ENCODE measurements at regions not wholly inside any gene's neighbourhood (a gene's known extent, or its start where the extent isn't known, plus 50 kb on each side); places are given as distances from the start of the nearest gene placed in this dataset.

GRCh38 chr3:18641916-18642315 is 216.8 kb upstream of the SATB1 start:
- DNase-seq (ENCODE audit: low read depth in 1 of 2, low spot score in 1 of 2) = no peak

DNA sequence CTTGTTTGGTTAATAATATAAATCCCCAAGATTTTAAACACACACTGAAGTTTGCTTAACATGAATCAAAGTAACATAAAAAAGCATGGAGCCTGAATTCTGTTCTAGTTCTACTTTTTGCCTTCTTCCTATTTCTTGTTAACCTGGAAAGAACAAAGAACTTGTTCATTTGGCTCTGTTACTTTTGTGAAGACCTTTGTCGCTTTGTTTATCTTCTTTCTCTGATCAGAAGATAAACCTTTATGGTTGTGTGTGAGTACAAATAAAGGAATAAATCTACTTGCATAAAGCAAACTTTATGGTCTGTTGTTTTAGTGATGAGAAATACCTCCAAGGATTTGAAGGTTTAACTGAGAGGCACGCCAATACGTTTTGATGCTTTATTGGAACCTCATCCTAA is 210.1 kb upstream of the SATB1 start:
- no peak for DNase-seq (ENCODE audit: low read depth in 1 of 2, low spot score in 1 of 2)

- no peak for DNase-seq (ENCODE audit: low read depth in 1 of 2, low spot score in 1 of 2)
Observed at GRCh38 chr3:18634461-18634860, 209.3 kb upstream of the SATB1 start.

GRCh38 chr3:18633002-18633401 is 207.9 kb upstream of the SATB1 start:
- no peak for DNase-seq (ENCODE audit: low read depth in 1 of 2, low spot score in 1 of 2)

DNA sequence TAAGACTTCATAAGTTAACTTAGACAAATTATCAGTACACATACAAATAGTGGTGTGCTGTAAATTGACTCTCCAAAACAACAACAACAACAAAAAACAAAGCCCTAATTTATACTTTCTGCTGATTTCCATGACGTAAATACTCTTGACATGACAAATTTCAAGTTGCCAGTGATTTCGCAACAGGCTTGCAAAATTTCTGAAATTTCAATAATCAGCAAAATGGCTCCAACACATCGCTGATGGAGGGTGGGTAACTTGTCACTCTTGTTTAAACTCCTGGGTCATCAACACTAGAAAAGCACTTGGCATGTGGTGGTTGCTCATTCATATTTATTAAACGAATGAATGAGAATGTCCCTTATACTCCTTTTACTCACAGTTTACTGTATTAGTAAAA is 205.2 kb upstream of the SATB1 start:
- DNase-seq (ENCODE audit: low read depth in 1 of 2, low spot score in 1 of 2) = no peak

DNA sequence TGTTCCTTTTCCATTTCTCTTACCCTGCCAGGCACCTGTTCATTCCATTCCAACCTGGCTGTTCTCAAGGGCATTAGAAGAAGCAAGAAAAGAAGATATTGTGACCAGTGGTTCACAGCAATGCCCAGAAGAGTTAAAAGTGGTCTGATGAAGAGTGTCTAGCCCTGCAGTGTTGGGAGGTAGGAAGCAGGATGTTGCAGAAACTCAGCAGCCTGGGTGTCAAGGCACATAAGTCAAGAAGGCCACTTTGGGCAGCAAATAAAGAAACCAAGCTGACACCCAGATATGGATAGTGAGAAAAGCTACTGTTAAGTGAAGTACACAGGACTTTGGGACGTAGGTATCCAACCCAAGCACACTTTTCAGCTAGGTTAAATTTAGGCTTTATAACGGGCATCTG is 199.9 kb upstream of the SATB1 start:
- no peak for DNase-seq (ENCODE audit: low read depth in 1 of 2, low spot score in 1 of 2)

DNA sequence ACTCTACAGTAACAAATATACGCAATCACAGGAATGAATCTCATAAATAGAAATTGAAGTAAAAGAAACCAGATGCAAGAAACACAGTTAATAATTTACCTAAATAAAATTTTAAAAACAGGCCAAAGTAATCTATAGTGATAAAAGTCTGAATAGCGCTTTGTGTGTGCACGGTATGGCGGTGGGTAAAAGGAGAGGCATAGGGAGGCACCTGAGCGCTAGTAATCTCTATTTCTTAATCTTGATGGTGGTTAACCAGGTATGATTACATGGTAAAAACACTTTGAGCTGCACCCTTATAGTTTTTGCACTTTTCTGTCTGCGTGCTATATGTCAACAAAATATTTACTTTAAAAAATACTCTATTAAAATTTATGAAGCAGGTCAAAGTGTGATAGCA is 198.1 kb upstream of the SATB1 start:
- DNase-seq (ENCODE audit: low read depth in 1 of 2, low spot score in 1 of 2) = no peak

DNA sequence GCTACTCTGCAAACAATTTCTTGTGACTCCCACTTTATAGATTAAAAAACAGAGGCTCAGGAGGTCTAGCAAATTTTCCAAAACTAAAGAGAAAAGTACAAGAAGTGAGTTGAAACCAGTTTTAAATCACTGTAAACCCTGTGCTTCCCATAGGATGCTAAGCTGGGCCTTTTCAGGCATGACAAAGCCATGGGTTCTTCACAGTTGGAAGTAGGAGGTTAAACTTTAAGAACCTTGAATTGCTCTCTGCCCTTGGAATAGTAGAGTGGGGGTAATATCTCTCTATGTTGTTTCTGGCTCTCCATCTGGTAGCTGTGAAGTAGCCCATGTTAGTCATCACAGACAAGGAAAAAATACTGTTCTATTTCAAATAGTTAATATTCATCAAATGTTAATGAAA is 193.6 kb upstream of the SATB1 start:
- DNase-seq (ENCODE audit: low read depth in 1 of 2, low spot score in 1 of 2) = no peak

- DNase-seq (ENCODE audit: low read depth in 1 of 2, low spot score in 1 of 2) = no peak
Observed at GRCh38 chr3:18611991-18612390, 186.9 kb upstream of the SATB1 start.

DNA sequence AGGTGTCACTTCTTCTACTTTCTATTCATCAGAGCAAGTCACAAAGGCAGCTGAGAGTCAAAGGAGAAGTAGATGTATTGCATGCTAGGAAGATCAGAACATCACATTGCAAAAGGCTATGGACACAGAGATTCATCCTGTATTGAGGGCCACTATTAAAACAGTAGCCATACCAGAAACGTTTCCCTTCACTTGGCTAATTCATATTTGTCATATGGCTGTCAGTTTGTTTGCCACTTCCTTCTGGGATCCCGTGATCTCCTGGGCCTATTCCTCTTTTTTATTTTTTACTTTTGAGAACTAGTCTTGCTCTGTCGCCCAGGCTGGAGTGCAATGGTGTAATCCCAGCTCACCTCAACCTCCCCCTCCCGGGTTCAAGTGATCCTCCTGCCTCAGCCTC is 184.0 kb upstream of the SATB1 start:
- no peak for DNase-seq (ENCODE audit: low read depth in 1 of 2, low spot score in 1 of 2)

DNA sequence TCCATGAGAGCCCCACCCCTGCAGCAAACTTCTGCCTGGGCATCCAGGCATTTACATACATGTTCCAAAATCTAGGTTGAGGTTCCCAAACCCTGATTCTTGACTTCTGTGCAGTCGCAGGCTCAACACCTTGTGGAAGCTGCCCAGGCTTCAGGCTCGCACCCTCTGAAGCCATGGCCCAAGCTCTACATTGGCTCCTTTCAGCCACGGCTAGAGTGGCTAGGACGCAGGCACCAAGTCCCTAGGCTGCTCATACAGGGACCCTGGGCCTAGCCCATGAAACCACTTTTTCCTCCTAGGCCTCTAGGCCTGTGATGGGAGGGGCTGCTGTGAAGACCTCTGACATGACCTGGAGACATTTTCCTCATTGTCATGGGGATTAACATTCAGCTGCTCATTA is 172.8 kb upstream of the SATB1 start:
- DNase-seq (ENCODE audit: low read depth in 1 of 2, low spot score in 1 of 2) = no peak

GRCh38 chr3:18593231-18593630 is 168.1 kb upstream of the SATB1 start:
- DNase-seq (ENCODE audit: low read depth in 1 of 2, low spot score in 1 of 2) = no peak

DNA sequence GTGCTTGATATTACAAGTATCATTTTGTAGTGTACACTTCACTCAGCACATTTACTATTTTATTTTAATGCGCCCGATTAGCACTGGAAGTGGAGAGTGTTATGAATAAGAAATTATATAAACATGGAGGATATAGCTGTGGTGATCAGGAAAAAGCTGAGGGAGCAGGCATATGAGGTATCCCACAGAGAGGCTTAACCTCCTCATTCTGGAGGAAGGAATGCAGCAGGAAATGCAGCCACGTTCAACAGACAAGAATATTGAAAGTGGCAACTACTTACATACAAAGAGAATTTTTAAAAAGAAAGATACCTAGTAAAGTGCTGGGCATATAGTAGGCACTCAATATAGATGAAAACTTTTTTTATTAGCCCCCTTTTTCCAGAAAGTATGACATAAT is 166.0 kb upstream of the SATB1 start:
- DNase-seq (ENCODE audit: low read depth in 1 of 2, low spot score in 1 of 2) = no peak

DNA sequence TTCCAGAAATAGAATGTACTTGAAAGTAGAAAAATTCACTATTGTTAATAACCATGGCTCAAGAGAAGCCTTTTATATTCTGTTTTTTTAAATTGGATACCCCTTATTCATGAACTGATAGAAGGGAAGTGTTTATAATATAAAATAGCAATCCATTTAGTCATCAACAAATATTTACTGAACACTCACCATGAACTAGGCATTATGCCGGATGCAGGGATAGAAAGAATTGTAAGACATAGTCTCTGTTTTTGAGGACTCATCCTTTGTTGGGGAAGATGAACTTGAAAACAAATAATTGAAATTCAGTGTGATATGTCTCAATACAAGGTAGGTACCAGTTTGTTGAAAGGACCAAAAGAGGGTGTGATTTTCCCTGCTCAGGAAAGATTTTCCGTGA is 160.9 kb upstream of the SATB1 start:
- DNase-seq (ENCODE audit: low read depth in 1 of 2, low spot score in 1 of 2) = no peak

GRCh38 chr3:18585004-18585968 is 160.1 kb upstream of the SATB1 start:
- no peak for DNase-seq (ENCODE audit: low read depth in 1 of 2, low spot score in 1 of 2)

DNA sequence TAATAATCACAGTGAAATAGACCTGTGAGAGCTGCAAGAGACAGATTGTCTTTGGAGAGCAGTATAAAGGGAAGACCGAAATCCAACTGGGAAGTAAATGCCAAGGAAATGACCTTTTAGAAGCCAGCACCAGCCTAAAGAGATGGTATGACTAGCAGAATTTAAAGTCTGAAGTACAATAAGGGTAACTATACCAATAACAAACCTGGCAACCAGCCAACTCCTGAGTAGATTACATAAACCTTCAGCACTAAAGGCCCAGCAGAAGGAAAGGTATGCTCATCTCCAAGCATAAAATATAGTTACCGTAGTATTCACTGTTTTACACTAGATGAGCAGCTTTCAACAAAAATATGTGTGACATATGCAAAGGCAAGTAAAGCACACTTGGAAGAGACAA is 155.1 kb upstream of the SATB1 start:
- no peak for DNase-seq (ENCODE audit: low read depth in 1 of 2, low spot score in 1 of 2)

- DNase-seq (ENCODE audit: low read depth in 1 of 2, low spot score in 1 of 2) = no peak
Observed at GRCh38 chr3:18579661-18580060, 154.5 kb upstream of the SATB1 start.

DNA sequence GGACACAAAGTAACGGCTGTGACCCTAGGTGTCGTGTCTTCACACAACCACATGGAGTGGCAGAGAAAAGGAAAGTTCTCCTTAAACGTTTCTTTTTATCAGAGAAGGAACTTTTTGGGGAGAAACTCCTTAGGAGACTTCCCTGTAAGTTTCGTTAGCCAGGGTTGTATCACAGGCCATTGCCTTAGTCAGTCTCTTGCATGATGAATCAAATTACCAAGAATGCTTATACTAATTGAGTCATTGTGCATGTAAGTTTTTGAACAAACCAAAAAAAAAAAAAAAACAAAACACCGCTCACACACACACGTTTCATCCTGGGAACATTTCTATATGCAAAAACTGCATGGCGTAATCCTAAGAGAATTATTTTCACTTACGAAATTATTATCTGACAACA is 150.4 kb upstream of the SATB1 start:
- no peak for DNase-seq (ENCODE audit: low read depth in 1 of 2, low spot score in 1 of 2)

DNA sequence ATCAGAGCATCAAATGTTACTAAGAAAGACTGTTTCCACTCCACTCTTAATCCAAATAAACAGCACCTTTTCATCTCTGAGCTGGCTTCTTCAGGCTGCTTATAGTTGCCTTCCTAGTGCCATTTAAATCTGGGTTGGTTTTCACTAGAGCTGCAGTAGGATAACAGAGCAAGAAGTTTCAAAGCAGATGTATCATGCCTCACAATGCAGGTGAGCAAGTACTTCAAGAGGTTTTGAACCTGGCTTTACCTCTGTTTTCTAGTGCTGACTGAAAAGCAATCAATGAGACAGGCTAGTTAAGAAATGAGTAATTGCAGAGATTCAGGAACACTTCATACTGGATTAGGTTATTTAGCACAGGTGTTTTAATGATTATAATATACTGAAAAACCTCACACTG is 147.7 kb upstream of the SATB1 start:
- no peak for DNase-seq (ENCODE audit: low read depth in 1 of 2, low spot score in 1 of 2)

- DNase-seq (ENCODE audit: low read depth in 1 of 2, low spot score in 1 of 2) = no peak
Observed at GRCh38 chr3:18567293-18567692, 142.2 kb upstream of the SATB1 start.

GRCh38 chr3:18562364-18563154 is 137.4 kb upstream of the SATB1 start:
- no peak for DNase-seq (ENCODE audit: low read depth in 1 of 2, low spot score in 1 of 2)

- DNase-seq (ENCODE audit: low read depth in 1 of 2, low spot score in 1 of 2) = peak in 1 of 2 donors; percentile 2
Observed at GRCh38 chr3:18559331-18559842, 134.2 kb upstream of the SATB1 start.
